Kidney epithelial cell (primary cell): ENCODE measurements at regions not wholly inside any gene's neighbourhood (a gene's known extent, or its start where the extent isn't known, plus 50 kb on each side); places are given as distances from the start of the nearest gene placed in this dataset.
A peak's percentile ranks its signal among the peaks of the same experiment; 100 is the strongest.

Experiments
- DNase-seq: peaks from one replicate; pipeline ENCODE4 v3.0.0-alpha.2; 2010; ENCODE audit warnings: low read depth
- H3K27me3 ChIP-seq: 2 replicates; pipeline ENCODE4 v1.6.0; 2011; ENCODE audit warnings: low read length; ENCODE audit not compliant: control insufficient read depth, insufficient read depth
- H3K36me3 ChIP-seq: 2 replicates; pipeline ENCODE4 v1.5.1; 2011; ENCODE audit warnings: low read length; ENCODE audit not compliant: control insufficient read depth, insufficient read depth
- H3K4me3 ChIP-seq: 2 replicates; pipeline ENCODE4 v1.5.1; 2011; ENCODE audit warnings: low read depth, mild to moderate bottlenecking, control low read depth, low read length
- TF ChIP-seq, protein P1 (sequence below): IDR thresholded peaks from 2 replicates; pipeline ENCODE4 v1.5.1; 2011; ENCODE audit warnings: mild to moderate bottlenecking, moderate library complexity, low read length, control low read depth, inconsistent platforms; ENCODE audit not compliant: insufficient read depth, poor library complexity, severe bottlenecking

DNA sequence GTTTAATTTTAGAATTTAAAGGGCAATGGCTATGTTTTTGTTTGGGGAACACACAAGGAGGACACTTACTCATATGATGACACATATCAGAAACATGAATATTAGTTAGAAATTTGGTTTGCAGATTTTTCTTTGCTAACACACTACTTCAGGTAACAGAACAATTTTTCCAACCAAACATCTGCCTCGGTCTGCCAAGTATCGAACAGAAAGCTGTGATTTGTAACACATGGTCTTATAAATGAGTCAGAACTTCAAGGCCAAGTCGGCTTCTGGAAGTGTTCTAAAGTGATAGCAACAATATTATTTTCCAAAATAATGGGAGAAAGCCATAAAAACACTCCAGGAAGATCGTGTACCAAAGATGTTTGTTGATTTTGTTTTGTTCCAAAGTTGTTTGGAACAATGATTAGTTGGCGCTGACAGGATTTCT lies 75.9 kb upstream of the PMFBP1 start:
- TF ChIP-seq, protein P1, sequence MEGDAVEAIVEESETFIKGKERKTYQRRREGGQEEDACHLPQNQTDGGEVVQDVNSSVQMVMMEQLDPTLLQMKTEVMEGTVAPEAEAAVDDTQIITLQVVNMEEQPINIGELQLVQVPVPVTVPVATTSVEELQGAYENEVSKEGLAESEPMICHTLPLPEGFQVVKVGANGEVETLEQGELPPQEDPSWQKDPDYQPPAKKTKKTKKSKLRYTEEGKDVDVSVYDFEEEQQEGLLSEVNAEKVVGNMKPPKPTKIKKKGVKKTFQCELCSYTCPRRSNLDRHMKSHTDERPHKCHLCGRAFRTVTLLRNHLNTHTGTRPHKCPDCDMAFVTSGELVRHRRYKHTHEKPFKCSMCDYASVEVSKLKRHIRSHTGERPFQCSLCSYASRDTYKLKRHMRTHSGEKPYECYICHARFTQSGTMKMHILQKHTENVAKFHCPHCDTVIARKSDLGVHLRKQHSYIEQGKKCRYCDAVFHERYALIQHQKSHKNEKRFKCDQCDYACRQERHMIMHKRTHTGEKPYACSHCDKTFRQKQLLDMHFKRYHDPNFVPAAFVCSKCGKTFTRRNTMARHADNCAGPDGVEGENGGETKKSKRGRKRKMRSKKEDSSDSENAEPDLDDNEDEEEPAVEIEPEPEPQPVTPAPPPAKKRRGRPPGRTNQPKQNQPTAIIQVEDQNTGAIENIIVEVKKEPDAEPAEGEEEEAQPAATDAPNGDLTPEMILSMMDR: no peak
- Histone ChIP-seq H3K36me3 (no peaks in the 10 kb centered on the region), H3K27me3 (no peaks in the 10 kb centered on the region), H3K4me3 (no peak overlapping the region)
- no peak for DNase-seq

DNA sequence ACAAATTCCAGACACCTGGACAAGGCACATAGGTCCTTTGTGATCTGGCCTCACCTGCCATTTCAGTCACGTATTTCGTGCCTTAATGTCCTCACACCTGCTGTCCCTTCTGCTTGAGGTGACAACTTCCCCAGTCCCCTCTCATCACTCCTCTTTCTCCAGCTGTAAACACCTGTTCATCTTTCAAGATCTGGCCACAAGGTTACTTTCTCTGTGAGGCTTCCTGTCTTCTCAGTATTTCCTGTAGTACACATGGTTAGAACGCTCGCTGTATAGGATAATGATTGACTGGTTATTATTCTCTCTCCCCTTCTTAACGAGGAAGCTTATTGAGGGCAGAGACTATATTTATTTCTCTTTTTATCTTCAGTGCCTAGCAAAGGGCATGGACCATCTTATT lies 74.5 kb upstream of the PMFBP1 start:
- no peak overlapping the region for H3K4me3 ChIP-seq
- H3K36me3 ChIP-seq: no peaks in the 10 kb centered on the region
- DNase-seq: no peak
- no peaks in the 10 kb centered on the region for H3K27me3 ChIP-seq
- TF ChIP-seq, protein P1: no peak

DNA sequence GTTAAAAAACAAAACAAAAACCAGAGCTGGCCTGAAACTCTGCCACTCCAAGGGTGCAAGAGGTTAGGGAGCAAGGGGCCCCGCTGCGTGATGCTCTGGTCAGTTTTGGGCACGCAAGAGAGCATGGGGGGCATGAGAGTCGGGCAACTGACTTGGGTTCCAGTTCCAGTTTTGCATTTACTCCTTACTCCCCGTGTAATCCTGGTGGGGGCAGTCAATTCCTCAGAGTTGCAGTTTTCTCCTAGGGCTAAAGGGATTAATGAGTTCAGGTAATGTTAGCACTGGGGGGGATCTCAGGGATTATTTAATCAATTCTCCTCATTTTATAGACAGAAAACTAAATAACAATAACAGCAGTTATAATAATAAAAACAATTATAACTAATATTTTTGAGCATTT lies 72.9 kb upstream of the PMFBP1 start:
- Histone ChIP-seq H3K36me3 (no peaks in the 10 kb centered on the region), H3K4me3 (no peak overlapping the region), H3K27me3 (no peaks in the 10 kb centered on the region)
- no peak for DNase-seq
- TF ChIP-seq, protein P1: peak; percentile 5

DNA sequence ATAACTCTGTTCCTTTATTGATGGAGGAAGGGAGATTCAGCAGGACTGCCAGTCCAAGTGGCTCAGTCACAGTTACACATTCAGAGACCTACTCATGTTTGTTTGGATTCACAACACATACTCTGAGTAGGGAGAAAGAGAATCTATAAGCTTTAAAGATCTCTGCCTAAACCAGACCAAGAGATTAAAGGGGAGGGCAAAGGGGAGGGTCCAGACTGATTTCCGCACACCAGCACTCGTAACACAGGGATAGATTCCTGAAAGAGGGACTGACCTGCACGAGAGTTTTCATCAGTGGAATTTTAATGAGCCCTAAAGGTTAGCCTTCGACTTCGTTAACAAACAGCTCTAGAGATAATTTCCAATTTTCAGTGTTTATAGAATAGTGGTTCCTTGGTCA lies 71.7 kb upstream of the PMFBP1 start:
- TF ChIP-seq, protein P1: no peak
- H3K4me3 ChIP-seq: no peak overlapping the region
- no peaks in the 10 kb centered on the region for H3K36me3 ChIP-seq
- no peak for DNase-seq
- H3K27me3 ChIP-seq: no peaks in the 10 kb centered on the region

DNA sequence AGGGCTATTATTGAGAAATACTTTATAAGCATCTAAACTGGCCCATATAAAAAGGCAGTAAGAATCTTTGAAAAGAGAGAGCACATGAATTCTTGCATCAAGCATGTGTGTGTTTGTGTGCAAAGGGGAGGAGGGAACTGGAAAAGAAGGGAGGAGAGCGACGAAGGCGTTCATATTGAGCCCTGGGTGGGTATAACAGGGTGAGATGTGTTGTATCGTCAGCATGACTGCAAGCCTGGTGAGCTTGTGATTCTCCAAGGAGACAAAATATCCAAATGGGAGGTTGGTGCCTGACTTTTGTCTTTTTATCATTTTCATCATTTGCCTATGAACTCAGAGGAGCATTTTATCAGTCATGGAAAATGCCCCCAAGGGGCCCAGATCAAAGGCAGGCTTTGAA lies 70.8 kb upstream of the PMFBP1 start:
- Histone ChIP-seq H3K27me3 (no peaks in the 10 kb centered on the region), H3K4me3 (no peak overlapping the region), H3K36me3 (no peaks in the 10 kb centered on the region)
- TF ChIP-seq, protein P1: no peak
- no peak for DNase-seq

DNA sequence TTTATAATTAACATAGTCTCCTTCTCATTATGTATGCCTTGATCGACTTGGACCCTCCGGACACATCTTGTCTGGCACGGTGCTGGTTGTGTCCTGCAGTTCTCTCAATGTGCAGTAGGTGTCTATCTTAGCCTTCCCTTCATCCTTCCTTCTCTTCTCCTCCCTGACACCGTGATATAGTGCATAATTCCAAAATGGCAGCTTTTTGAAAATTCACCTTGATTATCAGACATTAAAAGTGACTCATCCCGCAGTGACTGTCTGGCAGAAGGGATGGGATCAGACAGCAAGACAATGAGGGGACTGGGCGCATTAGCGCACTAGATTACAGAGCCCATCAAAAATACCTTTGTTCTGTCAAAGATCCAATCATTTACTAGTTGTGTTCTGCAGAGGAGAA lies 70.0 kb upstream of the PMFBP1 start:
- H3K27me3 ChIP-seq: no peaks in the 10 kb centered on the region
- H3K4me3 ChIP-seq: no peak overlapping the region
- TF ChIP-seq, protein P1: peak; percentile 92
- no peaks in the 10 kb centered on the region for H3K36me3 ChIP-seq
- no peak for DNase-seq
